Memory B cell (primary cell): ENCODE measurements at regions not wholly inside any gene's neighbourhood (a gene's known extent, or its start where the extent isn't known, plus 50 kb on each side); places are given as distances from the start of the nearest gene placed in this dataset.

Experiments used
- ATAC-seq: fragments of 150-1000 bp; cut with Tn5 transposase; 2 replicates; pipeline ENCODE4 v1.10.0; 2021; ENCODE audit warnings: low read depth, mild to moderate bottlenecking, moderate library complexity
- DNase-seq, 2 donors: peaks; one replicate each; pipeline ENCODE4 v3.0.0; 2022; ENCODE audit warnings: low spot score in 2 of 2
- H3K27ac Mint-ChIP-seq: one replicate; pipeline ENCODE4 v1.8.0; 2022; ENCODE audit warnings: mild to moderate bottlenecking, moderate library complexity, mixed read lengths
- H3K27me3 Mint-ChIP-seq: one replicate; pipeline ENCODE4 v1.8.0; 2022; ENCODE audit warnings: mixed read lengths
- H3K36me3 Mint-ChIP-seq: one replicate; pipeline ENCODE4 v1.8.0; 2022; ENCODE audit warnings: mild to moderate bottlenecking, mixed read lengths
- H3K4me1 Mint-ChIP-seq: one replicate; pipeline ENCODE4 v1.8.0; 2022; ENCODE audit warnings: mixed read lengths
- H3K4me3 Mint-ChIP-seq: one replicate; pipeline ENCODE4 v1.8.0; 2022; ENCODE audit warnings: mild to moderate bottlenecking, moderate library complexity, mixed read lengths
- H3K9me3 Mint-ChIP-seq: one replicate; pipeline ENCODE4 v1.8.0; 2022; ENCODE audit warnings: mixed read lengths

GRCh38 chr11:131033151-131033651 is 116.9 kb upstream of the SNX19 start:
- H3K9me3 Mint-ChIP-seq: peaks cover 4% of the 10 kb centered on the region
- DNase-seq: no peak
- no peak for ATAC-seq
- H3K4me3 Mint-ChIP-seq: no peak overlapping the region
- H3K27me3 Mint-ChIP-seq: no peaks in the 10 kb centered on the region
- no peaks in the 10 kb centered on the region for H3K36me3 Mint-ChIP-seq
- H3K4me1 Mint-ChIP-seq: no peaks in the 10 kb centered on the region
- H3K27ac Mint-ChIP-seq: no peak overlapping the region

- H3K27ac Mint-ChIP-seq: no peak overlapping the region
Measured at GRCh38 chr11:131036514-131036913, 120.2 kb upstream of the SNX19 start.

GRCh38 chr11:131037873-131038272 is 121.6 kb upstream of the SNX19 start:
- Mint-ChIP-seq H3K36me3 (no peaks in the 10 kb centered on the region), H3K27ac (no peak overlapping the region), H3K9me3 (peaks cover 3% of the 10 kb centered on the region), H3K27me3 (peaks cover 1% of the 10 kb centered on the region), H3K4me1 (no peaks in the 10 kb centered on the region), H3K4me3 (no peak overlapping the region)
- DNase-seq (no peak), ATAC-seq (no peak)

More at GRCh38 chr11:131036514-131036913, 120.2 kb upstream of the SNX19 start:
- ATAC-seq: no peak
- DNase-seq: no peak
- peaks cover 3% of the 10 kb centered on the region for H3K9me3 Mint-ChIP-seq
- H3K4me1 Mint-ChIP-seq: no peaks in the 10 kb centered on the region
- no peak overlapping the region for H3K4me3 Mint-ChIP-seq
- H3K36me3 Mint-ChIP-seq: no peaks in the 10 kb centered on the region
- peaks cover 1% of the 10 kb centered on the region for H3K27me3 Mint-ChIP-seq

- no peak overlapping the region for H3K4me3 Mint-ChIP-seq
- H3K27me3 Mint-ChIP-seq: peaks cover 1% of the 10 kb centered on the region
- ATAC-seq (no peak), DNase-seq (no peak)
- no peaks in the 10 kb centered on the region for H3K36me3 Mint-ChIP-seq
- H3K27ac Mint-ChIP-seq: no peak overlapping the region
- peaks cover 3% of the 10 kb centered on the region for H3K9me3 Mint-ChIP-seq
- no peaks in the 10 kb centered on the region for H3K4me1 Mint-ChIP-seq
Measured at GRCh38 chr11:131038597-131038996, 122.3 kb upstream of the SNX19 start.

- Mint-ChIP-seq H3K36me3 (no peaks in the 10 kb centered on the region), H3K27me3 (peaks cover 1% of the 10 kb centered on the region), H3K9me3 (peaks cover 3% of the 10 kb centered on the region), H3K4me1 (no peaks in the 10 kb centered on the region), H3K4me3 (no peak overlapping the region), H3K27ac (no peak overlapping the region)
- no peak for ATAC-seq
- DNase-seq: no peak
Measured at GRCh38 chr11:131041331-131042040, 125.2 kb upstream of the SNX19 start.

GRCh38 chr11:131042041-131042390 is 125.7 kb upstream of the SNX19 start:
- Mint-ChIP-seq H3K27me3 (peaks cover 4% of the 10 kb centered on the region), H3K9me3 (peaks cover 6% of the 10 kb centered on the region), H3K36me3 (no peaks in the 10 kb centered on the region), H3K27ac (no peak overlapping the region), H3K4me1 (no peaks in the 10 kb centered on the region), H3K4me3 (no peak overlapping the region)
- no peak for DNase-seq
- ATAC-seq: no peak

GRCh38 chr11:131043251-131043650 is 127.0 kb upstream of the SNX19 start:
- no peak overlapping the region for H3K27ac Mint-ChIP-seq
- DNase-seq: no peak
- ATAC-seq: no peak
- no peaks in the 10 kb centered on the region for H3K4me1 Mint-ChIP-seq
- H3K36me3 Mint-ChIP-seq: no peaks in the 10 kb centered on the region
- no peak overlapping the region for H3K4me3 Mint-ChIP-seq
- H3K27me3 Mint-ChIP-seq: peaks cover 4% of the 10 kb centered on the region
- H3K9me3 Mint-ChIP-seq: peaks cover 6% of the 10 kb centered on the region

GRCh38 chr11:131044851-131045250 is 128.6 kb upstream of the SNX19 start:
- Mint-ChIP-seq H3K36me3 (no peaks in the 10 kb centered on the region), H3K4me1 (no peaks in the 10 kb centered on the region)

GRCh38 chr11:131052367-131052766 is 136.1 kb upstream of the SNX19 start:
- Mint-ChIP-seq H3K27me3 (no peaks in the 10 kb centered on the region), H3K9me3 (no peaks in the 10 kb centered on the region), H3K27ac (no peak overlapping the region), H3K36me3 (no peaks in the 10 kb centered on the region), H3K4me3 (no peak overlapping the region), H3K4me1 (no peaks in the 10 kb centered on the region)
- no peak for DNase-seq
- ATAC-seq: no peak

More at GRCh38 chr11:131044851-131045250, 128.6 kb upstream of the SNX19 start:
- H3K27me3 Mint-ChIP-seq: peaks cover 3% of the 10 kb centered on the region
- DNase-seq: no peak
- peaks cover 4% of the 10 kb centered on the region for H3K9me3 Mint-ChIP-seq
- no peak for ATAC-seq
- no peak overlapping the region for H3K4me3 Mint-ChIP-seq
- no peak overlapping the region for H3K27ac Mint-ChIP-seq

- Mint-ChIP-seq H3K9me3 (no peaks in the 10 kb centered on the region), H3K27me3 (no peaks in the 10 kb centered on the region)
Measured at GRCh38 chr11:131056036-131056435, 139.8 kb upstream of the SNX19 start.

GRCh38 chr11:131063638-131064037 is 147.4 kb upstream of the SNX19 start:
- Mint-ChIP-seq H3K36me3 (no peaks in the 10 kb centered on the region), H3K27me3 (peaks cover 5% of the 10 kb centered on the region), H3K4me1 (no peaks in the 10 kb centered on the region), H3K9me3 (peaks cover 1% of the 10 kb centered on the region), H3K4me3 (no peak overlapping the region), H3K27ac (no peak overlapping the region)
- no peak for ATAC-seq
- no peak for DNase-seq

More at GRCh38 chr11:131056036-131056435, 139.8 kb upstream of the SNX19 start:
- DNase-seq (no peak), ATAC-seq (no peak)
- Mint-ChIP-seq H3K27ac (no peak overlapping the region), H3K4me1 (no peaks in the 10 kb centered on the region), H3K36me3 (no peaks in the 10 kb centered on the region), H3K4me3 (no peak overlapping the region)

- Mint-ChIP-seq H3K36me3 (no peaks in the 10 kb centered on the region), H3K4me3 (no peak overlapping the region), H3K4me1 (no peaks in the 10 kb centered on the region), H3K27me3 (peaks cover 5% of the 10 kb centered on the region), H3K9me3 (peaks cover 1% of the 10 kb centered on the region), H3K27ac (no peak overlapping the region)
- no peak for DNase-seq
- no peak for ATAC-seq
Measured at GRCh38 chr11:131064373-131064991, 148.2 kb upstream of the SNX19 start.

GRCh38 chr11:131065435-131066413 is 149.4 kb upstream of the SNX19 start:
- no peaks in the 10 kb centered on the region for H3K4me1 Mint-ChIP-seq
- DNase-seq (no peak), ATAC-seq (no peak)
- peaks cover 5% of the 10 kb centered on the region for H3K27me3 Mint-ChIP-seq
- H3K4me3 Mint-ChIP-seq: no peak overlapping the region
- H3K36me3 Mint-ChIP-seq: no peaks in the 10 kb centered on the region
- H3K27ac Mint-ChIP-seq: no peak overlapping the region
- peaks cover 1% of the 10 kb centered on the region for H3K9me3 Mint-ChIP-seq

- no peak overlapping the region for H3K27ac Mint-ChIP-seq
- H3K9me3 Mint-ChIP-seq: peaks cover 1% of the 10 kb centered on the region
- ATAC-seq: no peak
- no peak overlapping the region for H3K4me3 Mint-ChIP-seq
- no peaks in the 10 kb centered on the region for H3K4me1 Mint-ChIP-seq
- no peak for DNase-seq
- peaks cover 5% of the 10 kb centered on the region for H3K27me3 Mint-ChIP-seq
- no peaks in the 10 kb centered on the region for H3K36me3 Mint-ChIP-seq
Measured at GRCh38 chr11:131066551-131066950, 150.3 kb upstream of the SNX19 start.
